HG02970 (cell line): ENCODE measurements at regions not wholly inside any gene's neighbourhood (a gene's known extent, or its start where the extent isn't known, plus 50 kb on each side); places are given as distances from the start of the nearest gene placed in this dataset.
"Not testable (repeated sequence)": the region's sequence is repeated elsewhere in the genome, so short reads cannot be mapped to it uniquely, and the experiment has no call there.

ENCODE experiments used
- ATAC-seq: cut with Tn5 transposase; IDR thresholded peaks from one replicate; pipeline ENCODE4 v1.9.1; 2021; ENCODE audit warnings: mild to moderate bottlenecking, moderate library complexity, moderate number of reproducible peaks; ENCODE audit not compliant: unreplicated experiment, low FRiP score

GRCh38 chr1:233435622-233436021 is 108.1 kb downstream of the MAP3K21 start:
- no peak for ATAC-seq

DNA sequence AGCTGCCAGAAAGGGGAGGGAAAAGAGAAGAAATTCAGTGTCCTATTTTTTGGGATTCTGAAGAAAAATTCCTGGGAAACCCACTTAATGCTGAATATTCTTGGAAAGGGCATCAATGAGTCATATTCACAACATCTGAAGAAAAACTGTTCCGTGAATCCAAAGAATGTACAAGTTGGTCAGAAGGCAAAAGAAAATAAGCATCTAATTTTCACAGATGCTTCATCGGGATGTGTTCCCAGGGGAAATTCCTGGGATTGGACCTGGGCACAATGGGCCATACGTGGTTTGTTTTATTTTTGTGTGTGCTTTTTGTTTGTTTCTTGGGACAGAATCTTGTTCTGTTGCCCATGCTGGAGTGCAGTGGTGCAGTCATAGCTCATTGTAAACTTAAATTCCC is 112.2 kb downstream of the MAP3K21 start:
- no peak for ATAC-seq

- peak; percentile 59 for ATAC-seq
Observed at GRCh38 chr1:233440951-233441401, 113.5 kb downstream of the MAP3K21 start.

- no peak for ATAC-seq
Observed at GRCh38 chr1:233442026-233442780, 114.7 kb downstream of the MAP3K21 start.

DNA sequence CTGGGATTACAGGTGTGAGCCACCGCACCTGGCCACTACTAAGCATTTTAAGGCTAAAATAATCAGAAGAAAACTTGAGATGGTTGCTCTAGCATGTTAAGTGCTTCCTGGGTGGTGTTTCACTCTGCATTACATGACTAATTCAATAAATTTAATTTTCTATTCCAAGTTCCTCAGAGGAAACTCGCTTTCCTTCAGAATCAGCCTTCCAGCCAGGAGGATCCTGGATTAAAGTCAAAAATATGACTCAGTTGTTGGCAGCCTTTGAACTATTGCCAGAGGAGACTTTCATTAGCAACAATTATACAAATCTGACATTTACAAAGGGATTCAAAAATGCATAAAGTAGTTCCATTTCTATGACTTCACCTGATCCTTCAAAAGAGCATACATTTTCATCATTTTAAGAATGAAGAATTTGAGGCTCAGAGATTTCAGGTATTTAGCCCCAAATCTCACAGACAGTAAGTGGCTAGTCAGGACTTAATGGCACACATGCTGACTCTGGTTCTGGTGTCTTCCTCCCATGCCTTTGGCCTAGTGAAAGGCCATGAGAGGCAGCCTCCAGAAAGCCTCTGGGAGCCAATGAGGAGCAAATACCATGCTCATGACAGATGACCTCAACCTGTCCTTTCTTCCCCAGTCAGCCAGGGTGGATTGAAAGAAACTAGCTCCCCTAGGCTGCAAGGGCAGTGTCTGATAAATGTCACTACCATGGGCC is 115.7 kb downstream of the MAP3K21 start:
- ATAC-seq: no peak

- ATAC-seq: no peak
Observed at GRCh38 chr1:233444484-233444883, 117.0 kb downstream of the MAP3K21 start.

GRCh38 chr1:233445737-233446136 is 118.2 kb downstream of the MAP3K21 start:
- ATAC-seq: no peak

DNA sequence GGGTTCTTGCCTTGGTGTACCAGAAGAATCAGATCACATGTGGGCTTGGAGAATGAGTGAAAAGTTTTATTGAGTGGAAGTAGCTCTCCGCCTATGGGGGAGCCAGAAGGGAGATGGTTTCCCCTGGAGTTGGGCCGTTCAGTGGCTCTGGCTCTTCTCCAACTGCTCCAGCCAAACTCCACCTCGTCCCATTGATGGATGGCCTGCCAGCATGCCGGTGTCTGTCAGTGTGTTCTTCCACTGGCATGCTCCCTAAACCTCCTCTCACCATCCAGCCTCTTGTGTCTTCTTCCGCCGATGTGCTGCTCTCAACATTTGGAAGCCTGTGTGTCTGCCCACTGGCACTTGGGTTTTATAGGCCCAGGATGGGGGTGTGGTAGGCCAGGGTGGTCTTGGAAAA is 119.4 kb downstream of the MAP3K21 start:
- ATAC-seq: no peak

DNA sequence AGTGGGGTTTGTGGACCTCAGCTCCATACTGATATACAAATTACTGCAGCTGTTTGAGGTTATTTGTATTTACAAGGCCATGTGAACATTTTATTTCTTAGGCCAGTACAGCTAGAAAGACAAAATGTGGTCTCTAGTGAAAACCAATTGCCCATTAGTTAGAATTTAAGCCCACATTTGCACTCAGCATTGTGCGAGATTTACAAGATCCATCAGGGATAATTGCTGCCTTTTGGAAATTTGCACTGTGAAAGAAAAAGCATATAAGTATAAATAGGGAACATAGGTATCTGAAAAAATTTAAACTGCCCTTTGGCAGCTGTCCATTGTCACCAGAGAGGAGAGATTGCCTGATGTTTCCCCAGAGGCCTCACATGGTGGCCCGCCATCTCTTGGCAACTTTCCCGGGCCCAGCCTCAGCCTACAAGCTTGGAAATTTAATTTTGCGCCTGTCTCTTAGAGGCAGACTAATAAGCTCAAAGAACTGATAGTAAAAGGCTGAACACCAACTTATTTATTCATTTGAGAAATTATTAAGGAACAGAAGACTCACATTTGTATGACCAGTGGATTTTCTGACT is 120.7 kb downstream of the MAP3K21 start:
- no peak for ATAC-seq

DNA sequence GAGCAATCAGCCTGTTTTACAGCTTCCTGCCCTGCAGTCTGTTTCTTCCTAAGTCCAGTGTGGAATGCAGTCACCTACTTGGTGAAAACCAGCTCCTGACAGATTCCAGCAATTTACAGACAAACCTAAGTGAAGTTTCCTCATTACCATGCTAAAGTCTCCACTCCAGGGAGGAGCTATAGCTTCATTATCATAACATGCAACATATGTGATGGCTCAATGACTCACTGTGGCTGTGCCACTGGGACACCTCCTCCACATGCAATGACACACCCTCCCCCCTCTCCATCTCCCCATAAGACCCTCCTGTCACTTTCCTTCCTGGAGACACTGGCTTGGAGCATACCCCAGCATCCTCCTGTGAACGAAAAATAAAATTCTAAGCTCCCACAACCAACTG is 125.2 kb downstream of the MAP3K21 start:
- ATAC-seq: no peak

- no peak for ATAC-seq
Observed at GRCh38 chr1:233453433-233454200, 126.1 kb downstream of the MAP3K21 start.

GRCh38 chr1:233459470-233459945 is 132.0 kb downstream of the MAP3K21 start:
- no peak for ATAC-seq

- no peak for ATAC-seq
Observed at GRCh38 chr1:233459968-233460367, 132.4 kb downstream of the MAP3K21 start.

DNA sequence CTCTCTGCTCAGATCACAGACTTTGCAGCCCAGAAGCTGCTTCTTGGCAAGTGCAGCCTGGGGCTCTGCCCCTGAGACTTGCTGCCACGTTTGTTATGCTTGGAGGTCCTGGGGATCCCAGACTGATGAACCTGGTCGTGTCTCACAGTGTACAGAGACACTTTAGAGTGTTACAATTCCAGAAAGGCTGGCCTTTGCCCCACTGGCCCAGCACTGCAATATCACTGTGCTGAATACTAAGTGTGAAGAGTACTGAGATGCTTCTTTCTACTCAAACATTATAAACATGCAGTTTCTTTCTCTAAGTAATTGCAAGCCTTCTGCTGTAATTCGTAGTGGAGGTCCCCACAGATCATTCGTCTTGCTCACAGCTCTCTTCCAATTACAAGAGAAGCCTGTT is 133.2 kb downstream of the MAP3K21 start:
- no peak for ATAC-seq

DNA sequence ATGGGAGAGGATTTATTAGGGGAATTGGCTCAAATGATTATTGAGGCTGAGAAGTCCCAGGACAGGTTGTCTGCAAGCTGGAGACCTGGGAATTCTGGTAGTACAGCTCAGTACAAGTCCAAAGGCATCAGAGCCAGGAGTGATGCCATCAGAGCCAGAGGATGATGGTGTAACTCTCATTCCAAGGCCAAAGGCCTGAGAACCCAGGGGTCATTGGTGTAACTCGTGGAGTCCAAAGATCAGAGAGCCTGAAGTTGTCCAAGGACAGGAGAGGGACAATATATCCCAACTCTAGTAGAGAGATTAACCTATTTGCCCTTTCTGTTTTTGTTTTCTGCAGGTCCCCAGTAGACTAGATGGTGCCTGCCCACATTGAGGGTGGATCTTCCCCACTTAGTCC is 134.3 kb downstream of the MAP3K21 start:
- ATAC-seq: no peak

GRCh38 chr1:233463333-233463732 is 135.8 kb downstream of the MAP3K21 start:
- ATAC-seq: no peak

GRCh38 chr1:233465745-233466343 is 138.3 kb downstream of the MAP3K21 start:
- no peak for ATAC-seq

GRCh38 chr1:233470741-233471499 is 143.0 kb upstream of the KCNK1 start:
- ATAC-seq: no peak

GRCh38 chr1:233471851-233472250 is 142.1 kb upstream of the KCNK1 start:
- ATAC-seq: not testable (repeated sequence)

DNA sequence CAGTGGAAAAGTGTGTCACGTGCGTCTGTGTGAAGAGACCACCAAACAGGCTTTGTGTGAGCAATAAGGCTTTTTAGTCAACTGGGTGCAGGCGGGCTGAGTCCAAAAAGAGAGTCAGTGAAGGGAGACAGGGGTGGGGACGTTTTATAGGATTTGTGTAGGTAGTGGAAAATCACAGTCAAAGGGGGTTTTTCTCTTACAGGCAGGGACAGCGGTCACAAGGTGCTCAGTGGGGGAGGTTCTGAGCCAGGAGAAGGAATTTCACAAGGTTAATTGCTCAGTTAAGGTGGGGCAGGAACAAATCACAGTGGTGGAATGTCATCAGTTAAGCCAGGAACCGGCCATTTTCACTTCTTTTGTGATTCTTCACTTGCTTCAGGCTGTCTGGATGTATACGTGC is 141.1 kb upstream of the KCNK1 start:
- ATAC-seq: not testable (repeated sequence)
